Thyroid gland (tissue), 4 donors: ENCODE measurements at regions not wholly inside any gene's neighbourhood (a gene's known extent, or its start where the extent isn't known, plus 50 kb on each side); places are given as distances from the start of the nearest gene placed in this dataset.

Experiments
- CTCF ChIP-seq, 6 experiments: fragments of 200-600 bp in 3 of 6; fragments of 450-650 bp in 3 of 6; sonication (generic) in 3 of 6; IDR thresholded peaks; one replicate each; pipeline ENCODE4 v1.5.1; 2016 to 2019; ENCODE audit warnings: antibody characterized with exemption in 6 of 6, mild to moderate bottlenecking in 2 of 6, inconsistent platforms in 1 of 6, moderate library complexity in 1 of 6
- POLR2A ChIP-seq, 2 donors: fragments of 450-650 bp; IDR thresholded peaks; one replicate each; pipeline ENCODE4 v1.6.1; 2017; ENCODE audit warnings: antibody characterized with exemption in 2 of 2, mild to moderate bottlenecking in 2 of 2, moderate library complexity in 1 of 2

GRCh38 chr14:32256576-32256975, 53.5 kb upstream of the RNU6-8 start:
- no peak for TF ChIP-seq CTCF (IDR thresholded peaks at IDR 0.05)
- TF ChIP-seq POLR2A (IDR thresholded peaks at IDR 0.05): no peak
